GM18519 (cell line): ENCODE measurements at regions not wholly inside any gene's neighbourhood (a gene's known extent, or its start where the extent isn't known, plus 50 kb on each side); places are given as distances from the start of the nearest gene placed in this dataset.
"Not testable (repeated sequence)": the region's sequence is repeated elsewhere in the genome, so short reads cannot be mapped to it uniquely, and the experiment has no call there.

Source experiments
- ATAC-seq: cut with Tn5 transposase; IDR thresholded peaks from one replicate; pipeline ENCODE4 v1.9.1; 2021; ENCODE audit warnings: mild to moderate bottlenecking, moderate library complexity; ENCODE audit not compliant: unreplicated experiment, low FRiP score

- peak; percentile 46 for ATAC-seq
Measured at GRCh38 chr10:37733822-37734221, 123.6 kb downstream of the ZNF248 start.

DNA sequence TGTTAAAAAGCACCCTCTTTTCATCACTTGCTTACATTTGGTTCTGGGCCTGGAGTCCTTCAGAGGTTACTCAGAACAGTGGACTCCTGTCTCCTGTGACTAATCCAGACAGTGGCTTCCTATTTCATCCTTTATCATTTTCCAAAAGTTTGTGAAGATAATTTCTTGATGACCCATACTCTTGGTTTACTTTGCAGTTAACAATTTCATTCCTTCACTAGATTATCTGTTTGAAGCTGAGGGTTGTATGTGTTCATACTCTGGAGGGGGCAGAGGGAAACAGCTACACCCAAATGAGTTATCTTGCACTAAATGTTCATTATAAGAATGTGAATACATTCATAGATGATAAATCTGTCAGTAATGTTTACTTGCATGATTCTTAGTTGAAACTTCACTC lies 124.7 kb downstream of the ZNF248 start:
- no peak for ATAC-seq

- no peak for ATAC-seq
Measured at GRCh38 chr10:37728830-37729229, 128.6 kb downstream of the ZNF248 start.

GRCh38 chr10:37727491-37728352 lies 129.7 kb downstream of the ZNF248 start:
- no peak for ATAC-seq

DNA sequence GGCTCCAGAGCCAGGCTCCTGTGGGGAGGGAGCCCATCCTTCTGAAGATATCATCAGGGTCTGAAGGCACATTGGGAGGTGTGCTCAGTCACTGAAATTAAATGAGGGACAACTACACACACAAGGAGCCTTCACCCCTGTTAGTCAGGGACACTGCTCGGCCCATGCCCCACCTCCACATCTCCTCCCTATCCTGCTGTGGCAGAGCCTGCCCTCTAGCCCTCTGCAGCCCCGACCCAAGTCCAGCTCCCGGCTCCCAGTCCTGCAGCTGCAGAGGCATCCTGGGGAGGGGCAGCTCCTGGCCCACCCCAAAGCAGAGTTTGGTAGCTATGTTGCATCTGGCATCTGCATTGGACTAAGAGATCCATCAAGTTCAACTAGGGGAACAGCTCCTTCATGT lies 136.3 kb downstream of the ZNF248 start:
- no peak for ATAC-seq

- not testable (repeated sequence) for ATAC-seq
Measured at GRCh38 chr10:37718060-37718459, 139.3 kb downstream of the ZNF248 start.

DNA sequence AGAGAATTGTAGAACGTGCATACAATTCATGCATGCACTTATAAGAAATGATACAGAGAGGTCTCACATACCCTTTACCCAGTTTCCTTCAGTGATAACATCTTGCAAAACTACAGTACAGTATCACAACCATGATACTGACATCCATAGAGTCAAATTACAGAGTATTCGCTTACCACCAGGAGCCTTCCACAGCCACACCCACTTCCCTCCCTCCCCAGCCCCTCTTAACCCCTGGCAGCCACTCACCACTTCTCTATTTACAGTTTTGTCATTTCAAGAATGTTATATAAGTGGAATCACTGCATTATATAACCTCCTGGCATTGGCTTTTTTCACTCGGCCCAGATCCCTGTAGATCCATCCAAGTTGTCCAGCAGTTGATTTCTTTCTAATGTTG lies 143.8 kb downstream of the ZNF248 start:
- ATAC-seq = no peak

DNA sequence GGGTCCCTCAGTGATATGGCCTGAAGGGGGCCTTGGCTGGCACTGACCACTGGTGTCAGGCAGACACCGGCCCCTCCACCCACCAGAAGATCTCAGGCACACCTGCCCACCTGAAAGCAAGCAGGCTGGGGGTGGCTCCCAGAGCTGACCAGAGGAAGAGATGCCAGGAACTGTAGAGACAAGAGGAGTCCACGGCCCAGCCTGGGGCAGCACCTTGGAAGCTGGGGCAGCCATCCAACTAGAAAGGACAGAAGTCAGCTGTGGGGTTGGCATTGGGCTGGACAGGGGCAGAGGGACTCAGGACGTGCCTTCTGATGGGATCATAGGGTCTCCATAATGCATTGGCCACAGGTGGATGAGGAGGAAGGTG lies 144.3 kb downstream of the ZNF248 start:
- ATAC-seq = no peak

DNA sequence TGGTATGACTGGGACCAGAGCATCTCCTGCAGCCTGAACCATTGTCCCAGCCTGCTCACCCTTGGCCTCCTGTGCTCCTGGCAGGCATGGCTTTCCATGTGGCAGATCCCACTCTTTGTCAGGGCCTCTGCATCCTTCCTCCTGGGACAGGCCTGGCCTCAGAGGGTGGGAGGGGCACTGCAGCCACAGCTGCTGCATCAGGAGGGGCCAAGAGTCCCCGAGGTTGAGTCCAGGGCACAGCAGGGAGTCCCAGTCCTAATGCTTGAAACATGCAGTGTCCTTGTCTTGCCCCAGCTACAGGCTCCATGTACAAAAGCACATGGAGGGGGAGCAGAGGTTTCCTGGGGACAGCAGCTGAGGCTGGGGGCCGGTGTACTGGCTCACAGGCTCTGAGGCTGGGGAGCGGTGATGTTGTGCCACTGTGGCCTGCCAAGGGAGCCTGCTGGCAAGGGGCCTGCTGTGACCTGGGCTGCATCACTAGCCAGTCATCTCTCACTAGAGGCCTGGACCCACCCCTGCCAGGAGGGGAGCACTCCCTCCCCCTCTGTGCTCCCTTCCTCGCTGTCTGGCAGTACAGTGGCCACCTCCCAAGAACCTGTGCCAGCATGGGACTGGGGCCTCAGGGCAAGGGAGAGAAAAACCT lies 144.8 kb downstream of the ZNF248 start:
- no peak for ATAC-seq

DNA sequence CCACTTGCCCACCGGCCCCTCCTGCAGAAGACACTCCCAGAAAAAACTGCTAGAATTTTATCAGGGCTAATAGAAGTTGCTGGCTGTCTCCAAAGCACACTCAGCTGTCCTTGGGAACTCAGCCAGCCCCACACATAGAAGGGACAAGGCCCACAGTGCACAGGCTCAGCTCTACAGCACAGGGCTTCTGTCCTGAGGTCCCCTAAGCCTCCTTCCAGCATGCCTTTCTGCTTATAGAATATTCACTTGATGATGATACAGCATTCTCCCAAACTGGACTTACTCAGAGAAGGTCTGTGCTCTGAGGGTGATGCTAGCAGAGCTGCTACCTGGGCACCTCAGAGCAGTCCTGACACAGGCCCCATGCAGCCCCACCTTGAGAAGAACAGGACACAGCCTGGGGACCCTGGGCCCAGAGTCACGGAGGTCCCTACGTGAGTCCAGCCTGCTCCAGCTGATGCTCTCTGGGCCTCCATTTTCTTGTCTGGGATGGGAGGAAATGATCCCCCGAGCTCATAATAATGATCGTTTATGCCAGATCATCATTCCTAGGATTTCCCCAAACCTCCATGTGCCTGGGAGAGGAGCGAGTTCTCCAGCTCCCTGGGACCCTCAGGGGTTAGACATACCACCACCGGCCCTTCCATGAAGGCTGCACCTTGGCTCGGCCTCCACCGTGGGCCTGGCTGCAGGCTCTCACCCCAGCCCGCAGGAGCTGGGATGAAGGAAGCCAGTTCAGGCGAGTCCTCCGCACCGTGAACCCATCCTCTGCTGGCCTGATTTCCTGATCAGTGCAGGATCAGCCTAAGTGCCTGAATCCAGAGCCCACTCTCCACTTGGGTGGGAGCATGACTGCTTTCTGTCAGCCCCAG lies 145.6 kb downstream of the ZNF248 start:
- no peak for ATAC-seq

DNA sequence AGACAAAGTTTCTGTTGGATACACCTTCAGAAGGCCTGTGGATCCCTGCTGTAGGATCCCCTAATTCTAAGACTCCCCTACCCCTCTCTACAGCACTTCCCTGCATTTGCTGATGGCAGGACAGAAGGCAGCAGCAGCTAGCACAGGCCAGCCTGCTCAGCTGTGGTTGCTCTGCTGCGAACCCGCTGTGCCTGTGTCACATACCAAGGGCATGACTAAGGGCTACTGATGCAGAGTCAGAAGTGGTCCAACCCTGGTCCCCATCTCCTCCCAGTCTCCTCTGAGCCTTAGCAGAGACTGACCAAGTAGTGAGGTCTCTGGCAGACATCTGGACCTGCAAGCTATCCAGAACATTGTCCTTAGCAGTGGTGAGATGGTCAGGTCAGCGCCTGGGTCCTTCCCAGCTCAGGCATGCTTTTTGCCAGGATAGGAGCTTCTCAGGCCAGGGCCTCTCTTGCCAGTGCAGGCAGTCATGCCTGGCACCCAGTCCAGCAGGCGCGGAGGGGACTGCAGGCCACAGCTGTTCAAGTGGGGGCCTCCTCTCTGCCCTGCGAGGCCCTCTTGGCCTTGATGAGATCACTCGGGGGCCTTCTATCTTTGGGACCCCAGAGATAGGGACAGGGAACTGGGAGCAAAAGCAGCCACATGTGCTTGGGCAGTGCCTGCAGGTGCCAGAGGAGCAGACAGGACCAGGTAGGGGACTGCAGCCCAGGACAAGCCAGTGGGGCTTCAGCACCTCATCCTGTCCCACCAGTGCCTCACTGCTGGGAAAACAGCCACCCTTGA lies 146.4 kb downstream of the ZNF248 start:
- ATAC-seq = no peak

DNA sequence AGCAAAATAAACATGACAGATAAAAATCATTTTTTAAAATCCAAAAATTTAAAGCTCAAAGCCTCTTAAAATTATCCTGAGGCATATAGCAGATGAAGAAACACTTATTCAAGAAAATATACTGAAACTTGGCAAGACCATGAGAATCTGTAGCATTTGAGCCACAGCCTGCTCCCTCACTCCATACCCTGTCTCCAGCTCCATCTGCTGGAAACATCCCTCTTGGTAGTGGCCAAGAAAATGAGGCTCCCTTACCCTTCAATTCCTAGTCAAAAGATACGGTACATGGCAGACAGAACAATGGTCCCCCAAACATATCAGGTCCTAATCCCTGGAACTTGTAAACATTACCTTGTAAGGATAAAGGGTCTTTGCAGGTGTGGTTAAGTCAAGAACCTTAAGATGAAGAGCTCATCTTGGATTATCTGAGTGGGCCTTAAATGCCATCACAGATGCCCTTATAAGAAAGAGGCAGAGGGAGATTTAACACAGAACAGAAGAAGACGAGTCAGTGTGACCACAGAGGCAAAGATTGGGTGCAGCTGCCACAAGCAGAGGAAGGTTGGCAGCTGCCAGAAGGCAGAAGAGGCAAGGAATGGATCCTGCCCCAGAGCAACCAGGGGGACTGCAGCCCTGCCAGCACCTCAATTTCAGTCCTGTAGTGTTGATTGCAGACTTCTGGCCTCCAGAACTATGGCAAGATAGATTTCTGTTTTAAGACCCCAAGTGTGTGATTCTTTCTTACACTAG lies 149.4 kb downstream of the ZNF248 start:
- no peak for ATAC-seq

DNA sequence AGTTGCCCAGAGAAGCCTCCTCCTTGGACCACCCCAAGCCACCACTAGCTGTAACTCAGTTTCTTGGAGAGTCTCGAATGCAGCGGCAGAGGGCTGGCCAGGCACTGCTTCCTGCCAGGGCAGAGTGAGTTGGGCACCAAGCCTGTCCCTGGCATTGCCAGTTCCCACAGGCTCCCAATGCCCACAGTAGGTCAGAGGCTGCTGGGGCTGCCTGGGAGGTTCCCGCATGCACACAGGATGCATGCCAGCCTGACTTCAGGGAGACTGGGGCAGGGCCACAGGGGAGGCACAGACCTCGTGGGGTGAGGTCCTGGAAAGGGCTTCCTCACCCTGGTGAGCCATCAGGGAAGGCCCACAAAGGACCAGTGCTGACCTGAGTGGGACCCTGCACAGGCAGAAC lies 152.8 kb downstream of the ZNF248 start:
- ATAC-seq = no peak

GRCh38 chr10:37703833-37704382 lies 153.5 kb downstream of the ZNF248 start:
- ATAC-seq = no peak

DNA sequence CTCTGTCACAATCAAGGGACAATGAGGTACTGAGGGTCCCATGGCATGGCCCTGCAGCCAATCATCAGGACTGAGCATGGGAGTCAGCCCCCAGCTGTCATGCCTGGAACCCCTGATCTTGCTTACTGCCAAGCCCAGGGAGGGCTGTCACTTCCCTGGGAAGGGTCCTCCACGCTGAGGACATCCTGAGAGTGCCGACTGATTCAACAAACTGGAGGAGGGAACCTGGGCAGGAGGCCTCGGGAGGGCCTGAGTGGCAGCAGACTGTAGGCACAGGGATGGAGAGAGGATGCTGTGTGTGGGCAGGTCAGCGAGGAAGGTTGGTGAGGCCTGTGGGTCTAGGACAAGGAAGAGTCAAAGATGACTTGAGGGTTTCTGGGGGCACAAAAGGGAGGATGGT lies 154.3 kb downstream of the ZNF248 start:
- no peak for ATAC-seq

GRCh38 chr10:37701781-37702493 lies 155.5 kb downstream of the ZNF248 start:
- no peak for ATAC-seq

DNA sequence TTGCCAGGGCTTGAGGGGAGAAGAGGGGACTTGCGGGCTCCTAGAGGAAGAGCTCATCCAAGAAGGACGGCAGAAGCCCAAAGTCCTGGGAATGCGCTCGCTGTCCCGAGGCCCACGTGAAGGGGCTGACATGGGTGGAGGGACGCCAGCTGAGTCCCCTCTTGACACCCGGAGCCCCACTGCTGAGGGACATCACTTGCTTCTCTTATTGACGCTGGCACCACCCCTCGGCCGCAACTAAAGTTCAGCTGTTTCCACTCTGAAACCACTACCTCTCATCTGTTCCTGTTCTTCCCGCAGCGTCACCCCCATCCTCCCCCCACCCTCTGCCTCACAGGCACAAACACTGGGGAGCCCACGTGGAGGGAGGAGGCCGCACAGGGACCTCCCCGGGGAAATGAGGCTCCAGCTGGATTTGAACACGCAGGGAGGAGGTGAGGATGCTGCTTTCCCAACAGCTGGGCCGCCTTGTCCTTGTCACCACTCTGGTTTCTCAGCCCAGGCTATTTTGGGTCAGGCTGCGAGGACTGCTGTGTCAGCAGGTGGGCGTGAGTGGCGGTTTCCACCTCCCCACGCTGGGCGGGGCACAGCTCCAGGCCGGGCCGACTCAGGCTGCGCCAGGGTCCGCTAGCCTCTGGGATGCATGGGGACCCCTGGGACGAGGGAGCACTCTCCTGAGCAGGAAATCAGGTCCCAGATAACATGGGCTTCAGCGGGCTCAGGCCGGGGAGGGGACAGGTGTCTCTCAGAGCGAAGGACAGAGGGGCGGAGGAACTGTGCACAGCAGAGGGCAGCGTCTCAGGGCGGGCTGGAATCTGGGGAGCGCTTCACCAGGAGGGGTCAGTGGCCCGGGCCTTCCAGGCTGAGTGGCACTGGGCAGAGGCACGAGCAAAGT lies 156.3 kb downstream of the ZNF248 start:
- no peak for ATAC-seq

DNA sequence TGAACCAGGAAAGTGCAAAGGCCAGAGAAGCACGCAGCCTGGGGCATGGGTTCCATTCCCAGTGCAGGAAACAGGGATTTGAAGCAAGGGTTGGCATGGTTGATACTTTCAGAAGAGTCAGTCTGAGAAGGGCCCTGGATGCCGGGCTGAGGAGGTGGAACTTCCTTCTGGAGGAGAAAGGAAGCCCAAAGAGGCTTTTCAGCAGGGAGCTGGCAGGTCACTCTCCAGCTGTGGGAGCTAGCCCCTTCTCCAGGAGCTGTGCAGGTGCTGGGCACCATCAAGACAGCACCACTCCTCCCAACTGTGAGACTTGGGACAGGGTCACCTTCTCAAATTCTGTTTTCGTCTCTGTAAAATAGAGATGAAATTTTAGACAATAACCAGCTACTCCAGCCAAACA lies 169.8 kb downstream of the ZNF248 start:
- ATAC-seq = no peak
